ENCODE measurements at regions not wholly inside any gene's neighbourhood (a gene's known extent, or its start where the extent isn't known, plus 50 kb on each side); places are given as distances from the start of the nearest gene placed in this dataset.

- no peaks in the 10 kb centered on the region for H3K27me3 ChIP-seq (ENCODE audit: control insufficient read depth in 2 of 2, insufficient read depth in 2 of 2, low read length in 2 of 2)
- H3K36me3 ChIP-seq (replicated peaks in 1 of 2; ENCODE audit: control insufficient read depth in 1 of 2, insufficient read depth in 2 of 2, low read length in 2 of 2) = no peaks in the 10 kb centered on the region
- no peak overlapping the region for H2AFZ ChIP-seq (ENCODE audit: insufficient read depth, low read depth, low read length, poor library complexity, severe bottlenecking)
- no peak overlapping the region for H3K4me3 ChIP-seq (replicated peaks in 1 of 3; ENCODE audit: low read depth in 2 of 3, low read length in 3 of 3)
- H3K4me1 Mint-ChIP-seq = no peaks in the 10 kb centered on the region
- peaks cover 0 to 6% (median 5%) of the 10 kb centered on the region in 7 donors for H3K9me3 Mint-ChIP-seq
- no peaks in the 10 kb centered on the region for H4K20me1 ChIP-seq (ENCODE audit: insufficient read depth, low read length)
- no peak overlapping the region for H3K27ac ChIP-seq (ENCODE audit: low read depth in 1 of 2, low read length in 2 of 2)
- no peak overlapping the region for H3K4me2 ChIP-seq (replicated peaks; ENCODE audit: extremely low read depth, low read length, poor library complexity, severe bottlenecking)
- no peaks in the 10 kb centered on the region for H3K79me2 ChIP-seq (ENCODE audit: insufficient read depth, low read length)
- DNase-seq = no peak
- no peaks in the 10 kb centered on the region for H3K4me1 ChIP-seq (ENCODE audit: control insufficient read depth in 1 of 2, insufficient read depth in 2 of 2, low read length in 2 of 2)
- no peak overlapping the region for H3K4me3 Mint-ChIP-seq
- TF ChIP-seq, protein P1, sequence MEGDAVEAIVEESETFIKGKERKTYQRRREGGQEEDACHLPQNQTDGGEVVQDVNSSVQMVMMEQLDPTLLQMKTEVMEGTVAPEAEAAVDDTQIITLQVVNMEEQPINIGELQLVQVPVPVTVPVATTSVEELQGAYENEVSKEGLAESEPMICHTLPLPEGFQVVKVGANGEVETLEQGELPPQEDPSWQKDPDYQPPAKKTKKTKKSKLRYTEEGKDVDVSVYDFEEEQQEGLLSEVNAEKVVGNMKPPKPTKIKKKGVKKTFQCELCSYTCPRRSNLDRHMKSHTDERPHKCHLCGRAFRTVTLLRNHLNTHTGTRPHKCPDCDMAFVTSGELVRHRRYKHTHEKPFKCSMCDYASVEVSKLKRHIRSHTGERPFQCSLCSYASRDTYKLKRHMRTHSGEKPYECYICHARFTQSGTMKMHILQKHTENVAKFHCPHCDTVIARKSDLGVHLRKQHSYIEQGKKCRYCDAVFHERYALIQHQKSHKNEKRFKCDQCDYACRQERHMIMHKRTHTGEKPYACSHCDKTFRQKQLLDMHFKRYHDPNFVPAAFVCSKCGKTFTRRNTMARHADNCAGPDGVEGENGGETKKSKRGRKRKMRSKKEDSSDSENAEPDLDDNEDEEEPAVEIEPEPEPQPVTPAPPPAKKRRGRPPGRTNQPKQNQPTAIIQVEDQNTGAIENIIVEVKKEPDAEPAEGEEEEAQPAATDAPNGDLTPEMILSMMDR (IDR thresholded peaks at IDR 0.05) = no peak
- H3K36me3 Mint-ChIP-seq = no peaks in the 10 kb centered on the region
- H3K27me3 Mint-ChIP-seq (ENCODE audit: low read depth in 3 of 3) = peaks cover 2 to 15% (median 5%) of the 10 kb centered on the region in 3 donors
- peak overlapping the region in 1 of 7 donors; percentile 12 for H3K27ac Mint-ChIP-seq
- peaks cover 0 to 11% of the 10 kb centered on the region in 2 donors for H3K9me3 ChIP-seq (replicated peaks in 1 of 2; ENCODE audit: control insufficient read depth in 1 of 2, insufficient read depth in 1 of 2, low read length in 2 of 2)
- 97% methylated on average over 37 of the region's 40 CpGs for WGBS (ENCODE audit: insufficient coverage)
- no peak overlapping the region for H3K9ac ChIP-seq (ENCODE audit: insufficient read depth, low read length, poor library complexity, severe bottlenecking)
- intact Hi-C loops (cut with micrococcal nuclease) = no loop called here
Observed at GRCh38 chr21:35886887-35887286, 173.4 kb downstream of the SETD4 start.

DNA sequence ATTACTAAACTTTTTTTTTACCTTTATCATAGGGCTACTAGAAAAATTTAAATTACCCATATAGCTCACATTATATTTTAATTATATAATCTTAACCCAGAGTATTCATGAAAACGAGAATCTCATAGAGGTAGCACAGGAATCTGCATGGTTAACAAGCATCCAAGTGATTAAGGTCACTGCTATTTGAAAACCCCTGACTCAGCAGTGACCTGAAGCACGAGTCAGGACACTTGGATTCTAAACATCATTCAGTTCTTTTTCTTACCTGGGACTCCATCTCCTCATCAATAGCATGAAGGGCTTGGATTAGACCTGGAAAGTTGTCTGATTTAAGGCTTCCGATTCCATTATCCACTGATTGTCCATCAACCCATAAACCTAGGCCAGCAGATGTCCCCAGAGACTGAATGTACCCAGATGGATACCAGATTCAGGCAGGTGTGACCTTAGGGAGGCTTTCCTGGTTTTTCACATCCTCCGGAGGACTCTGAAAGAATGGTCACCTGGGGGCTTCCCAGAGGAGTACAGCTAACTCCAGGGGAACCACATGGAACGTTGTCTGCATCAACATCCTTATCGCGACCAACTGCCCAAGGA, 174.3 kb downstream of the SETD4 start:
- no peak overlapping the region for H3K9ac ChIP-seq (ENCODE audit: insufficient read depth, low read length, poor library complexity, severe bottlenecking)
- no peak overlapping the region for H3K4me2 ChIP-seq (replicated peaks; ENCODE audit: extremely low read depth, low read length, poor library complexity, severe bottlenecking)
- Mint-ChIP-seq H3K27ac (no peak overlapping the region), H3K9me3 (peaks cover 0 to 6% (median 5%) of the 10 kb centered on the region in 7 donors), H3K4me1 (no peaks in the 10 kb centered on the region), H3K36me3 (no peaks in the 10 kb centered on the region), H3K27me3 (ENCODE audit: low read depth in 3 of 3) (peaks cover 2 to 15% (median 5%) of the 10 kb centered on the region in 3 donors), H3K4me3 (no peak overlapping the region)
- DNase-seq = no peak
- TF ChIP-seq, protein P1 (IDR thresholded peaks at IDR 0.05) = no peak
- no peaks in the 10 kb centered on the region for H3K36me3 ChIP-seq (replicated peaks in 1 of 2; ENCODE audit: control insufficient read depth in 1 of 2, insufficient read depth in 2 of 2, low read length in 2 of 2)
- intact Hi-C loops (cut with micrococcal nuclease) = no loop called here
- no peak overlapping the region for H2AFZ ChIP-seq (ENCODE audit: insufficient read depth, low read depth, low read length, poor library complexity, severe bottlenecking)
- H3K79me2 ChIP-seq (ENCODE audit: insufficient read depth, low read length) = no peaks in the 10 kb centered on the region
- H3K27ac ChIP-seq (ENCODE audit: low read depth in 1 of 2, low read length in 2 of 2) = no peak overlapping the region
- no peaks in the 10 kb centered on the region for H3K27me3 ChIP-seq (ENCODE audit: control insufficient read depth in 2 of 2, insufficient read depth in 2 of 2, low read length in 2 of 2)
- 96% methylated on average over 4 of the region's 7 CpGs for WGBS (ENCODE audit: insufficient coverage)
- no peaks in the 10 kb centered on the region for H3K4me1 ChIP-seq (ENCODE audit: control insufficient read depth in 1 of 2, insufficient read depth in 2 of 2, low read length in 2 of 2)
- no peaks in the 10 kb centered on the region for H4K20me1 ChIP-seq (ENCODE audit: insufficient read depth, low read length)
- no peak overlapping the region for H3K4me3 ChIP-seq (replicated peaks in 1 of 3; ENCODE audit: low read depth in 2 of 3, low read length in 3 of 3)
- H3K9me3 ChIP-seq (replicated peaks in 1 of 2; ENCODE audit: control insufficient read depth in 1 of 2, insufficient read depth in 1 of 2, low read length in 2 of 2) = peaks cover 0 to 11% of the 10 kb centered on the region in 2 donors

Measured in CD14-positive monocyte (primary cell).